ENCODE measurements at regions not wholly inside any gene's neighbourhood (a gene's known extent, or its start where the extent isn't known, plus 50 kb on each side); places are given as distances from the start of the nearest gene placed in this dataset.

- H2BK120ac ChIP-seq (ENCODE audit: low read depth, low read length, poor library complexity, severe bottlenecking), result no peak overlapping the region
- WGBS (ENCODE audit: extremely low coverage, insufficient read length, low lambda C conversion rate), result no CpG with 5 or more reads among the region's 1 CpG
- no peak overlapping the region for H2BK20ac ChIP-seq (ENCODE audit: low read depth, low read length, poor library complexity, severe bottlenecking)
- H3K14ac ChIP-seq (ENCODE audit: insufficient read depth, low read length), result no peak overlapping the region
- no peak overlapping the region for H3K18ac ChIP-seq (ENCODE audit: insufficient read length, low read depth, low read length)
- no peaks in the 10 kb centered on the region for H3K23me2 ChIP-seq (ENCODE audit: insufficient read length, low read depth, low read length, poor library complexity, severe bottlenecking)
- H3K56ac ChIP-seq (ENCODE audit: insufficient read length, low read depth, low read length), result no peak overlapping the region
- no peak overlapping the region for H3K27ac ChIP-seq (ENCODE audit: insufficient read length, low read depth, low read length)
- no peaks in the 10 kb centered on the region for H3K4me1 Mint-ChIP-seq
- H2BK12ac ChIP-seq (ENCODE audit: insufficient read length, low read depth, low read length), result no peak overlapping the region
- H4K91ac ChIP-seq (ENCODE audit: insufficient read length, low read depth, low read length), result no peak overlapping the region
- no peak overlapping the region for H4K8ac ChIP-seq (replicated peaks; ENCODE audit: insufficient read length, low read depth, low read length)
- H2BK5ac ChIP-seq (ENCODE audit: insufficient read length, low read length), result no peak overlapping the region
- H3K79me2 ChIP-seq (ENCODE audit: insufficient read depth, low read length), result no peaks in the 10 kb centered on the region
- H3K23ac ChIP-seq (ENCODE audit: insufficient read length, low read depth, low read length), result no peak overlapping the region
- H2AFZ ChIP-seq (ENCODE audit: low read length), result no peak overlapping the region
- no peaks in the 10 kb centered on the region for H3K27me3 ChIP-seq (ENCODE audit: insufficient read depth, low read length)
- no peaks in the 10 kb centered on the region for H3K4me1 ChIP-seq (ENCODE audit: insufficient read depth, low read length)
- no peak overlapping the region for H3T11ph ChIP-seq (ENCODE audit: low read length)
- H3K9ac ChIP-seq (ENCODE audit: extremely low read depth, insufficient read length, low read length), result no peak overlapping the region
- no peak overlapping the region for H3K4me3 Mint-ChIP-seq
- no peak overlapping the region for H3K4me2 ChIP-seq (ENCODE audit: insufficient read depth, insufficient read length, low read length)
- H3K27ac Mint-ChIP-seq, result no peak overlapping the region
- TF ChIP-seq, protein P1, sequence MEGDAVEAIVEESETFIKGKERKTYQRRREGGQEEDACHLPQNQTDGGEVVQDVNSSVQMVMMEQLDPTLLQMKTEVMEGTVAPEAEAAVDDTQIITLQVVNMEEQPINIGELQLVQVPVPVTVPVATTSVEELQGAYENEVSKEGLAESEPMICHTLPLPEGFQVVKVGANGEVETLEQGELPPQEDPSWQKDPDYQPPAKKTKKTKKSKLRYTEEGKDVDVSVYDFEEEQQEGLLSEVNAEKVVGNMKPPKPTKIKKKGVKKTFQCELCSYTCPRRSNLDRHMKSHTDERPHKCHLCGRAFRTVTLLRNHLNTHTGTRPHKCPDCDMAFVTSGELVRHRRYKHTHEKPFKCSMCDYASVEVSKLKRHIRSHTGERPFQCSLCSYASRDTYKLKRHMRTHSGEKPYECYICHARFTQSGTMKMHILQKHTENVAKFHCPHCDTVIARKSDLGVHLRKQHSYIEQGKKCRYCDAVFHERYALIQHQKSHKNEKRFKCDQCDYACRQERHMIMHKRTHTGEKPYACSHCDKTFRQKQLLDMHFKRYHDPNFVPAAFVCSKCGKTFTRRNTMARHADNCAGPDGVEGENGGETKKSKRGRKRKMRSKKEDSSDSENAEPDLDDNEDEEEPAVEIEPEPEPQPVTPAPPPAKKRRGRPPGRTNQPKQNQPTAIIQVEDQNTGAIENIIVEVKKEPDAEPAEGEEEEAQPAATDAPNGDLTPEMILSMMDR (conservative IDR thresholded peaks at IDR 0.05), result no peak
- H3K27me3 Mint-ChIP-seq (ENCODE audit: low read depth), result no peaks in the 10 kb centered on the region; the same call in 1 of the 2 replicates
- DNase-seq, result no peak
- no peaks in the 10 kb centered on the region for H3K9me3 ChIP-seq (ENCODE audit: control insufficient read depth, low read depth, low read length)
- no peak overlapping the region for H4K5ac ChIP-seq (ENCODE audit: insufficient read length, low read depth, low read length)
- H4K20me1 ChIP-seq (ENCODE audit: control insufficient read depth, insufficient read depth, insufficient read length), result no peaks in the 10 kb centered on the region
- H2AK5ac ChIP-seq (ENCODE audit: insufficient read length, low read length), result no peak overlapping the region
- no peaks in the 10 kb centered on the region for H3K79me1 ChIP-seq (ENCODE audit: insufficient read depth, low read depth, low read length, poor library complexity, severe bottlenecking)
- peaks cover 4% of the 10 kb centered on the region in 2 experiments; a peak in 3 of 5 replicates for H3K9me3 Mint-ChIP-seq
- H3K36me3 Mint-ChIP-seq (ENCODE audit: insufficient read depth in 1 of 3, low read depth in 3 of 3), result peaks cover 0 to 8% (median 0%) of the 10 kb centered on the region in 3 experiments; a peak in 1 of 7 replicates
- H3K4ac ChIP-seq (ENCODE audit: low read depth, low read length), result no peak overlapping the region
- no peak overlapping the region for H2BK15ac ChIP-seq (ENCODE audit: low read depth, low read length)
Observed at GRCh38 chr14:29419736-29420135, 507.9 kb downstream of the PRKD1 start.

All from H9 (cell line).